Fibroblast of the aortic adventitia (primary cell): ENCODE measurements at regions not wholly inside any gene's neighbourhood (a gene's known extent, or its start where the extent isn't known, plus 50 kb on each side); places are given as distances from the start of the nearest gene placed in this dataset.

Experiments used
- DNase-seq: peaks from one replicate; pipeline ENCODE4 v3.0.0-alpha.2; 2010; ENCODE audit warnings: low read depth
- H3K4me3 ChIP-seq: 2 replicates; pipeline ENCODE4 v1.5.1; 2011; ENCODE audit warnings: low read depth, mild to moderate bottlenecking, control low read depth, low read length, moderate library complexity
- CTCF ChIP-seq: IDR thresholded peaks from 2 replicates; pipeline ENCODE4 v1.5.1; 2011; ENCODE audit warnings: mild to moderate bottlenecking, low read length, control low read depth, inconsistent platforms; ENCODE audit not compliant: insufficient read depth

- TF ChIP-seq CTCF, result no peak
- H3K4me3 ChIP-seq, result no peak overlapping the region
- DNase-seq, result no peak
These were observed 483.1 kb upstream of the ERCC4 start for GRCh38 chr16:13436641-13437412.

GRCh38 chr16:13437413-13437795 is 482.6 kb upstream of the ERCC4 start:
- TF ChIP-seq CTCF, result no peak
- H3K4me3 ChIP-seq, result no peak overlapping the region
- no peak for DNase-seq

- H3K4me3 ChIP-seq, result no peak overlapping the region
- DNase-seq, result no peak
- TF ChIP-seq CTCF, result no peak
These were observed 481.9 kb upstream of the ERCC4 start for GRCh38 chr16:13438064-13438463.

GRCh38 chr16:13439766-13440165 is 480.2 kb upstream of the ERCC4 start:
- no peak for DNase-seq
- no peak for TF ChIP-seq CTCF
- H3K4me3 ChIP-seq, result no peak overlapping the region

- no peak overlapping the region for H3K4me3 ChIP-seq
- no peak for TF ChIP-seq CTCF
- DNase-seq, result no peak
These were observed 478.3 kb upstream of the ERCC4 start for GRCh38 chr16:13441675-13442074.

- TF ChIP-seq CTCF, result no peak
- H3K4me3 ChIP-seq, result no peak overlapping the region
- DNase-seq, result no peak
These were observed 471.6 kb upstream of the ERCC4 start for GRCh38 chr16:13448346-13448745.

GRCh38 chr16:13453325-13453724 is 466.6 kb upstream of the ERCC4 start:
- DNase-seq, result no peak
- no peak overlapping the region for H3K4me3 ChIP-seq
- no peak for TF ChIP-seq CTCF
